Mesothelial cell of epicardium (in vitro differentiated cells): ENCODE measurements at regions not wholly inside any gene's neighbourhood (a gene's known extent, or its start where the extent isn't known, plus 50 kb on each side); places are given as distances from the start of the nearest gene placed in this dataset.

Experiments used
- DNase-seq, 2 experiments: peaks; one replicate each; pipeline ENCODE4 v3.0.0; 2021; ENCODE audit warnings: low spot score in 2 of 2; ENCODE audit not compliant: unreplicated experiment in 2 of 2
- H3K27ac Mint-ChIP-seq: 2 replicates; pipeline ENCODE4 v1.8.0; 2021; ENCODE audit warnings: mixed read lengths
- H3K27me3 Mint-ChIP-seq: 2 replicates; pipeline ENCODE4 v1.8.0; 2021; ENCODE audit warnings: low read depth, mixed read lengths
- H3K36me3 Mint-ChIP-seq: 2 replicates; pipeline ENCODE4 v1.8.0; 2021; ENCODE audit warnings: mixed read lengths
- H3K4me1 Mint-ChIP-seq: 2 replicates; pipeline ENCODE4 v1.8.0; 2021; ENCODE audit warnings: mixed read lengths
- H3K4me3 Mint-ChIP-seq: 2 replicates; pipeline ENCODE4 v1.8.0; 2021; ENCODE audit warnings: mild to moderate bottlenecking, moderate library complexity, mixed read lengths
- H3K9me3 Mint-ChIP-seq: 2 replicates; pipeline ENCODE4 v1.8.0; 2021; ENCODE audit warnings: mixed read lengths
- TF ChIP-seq, protein P1 (sequence below): fragments of 200-600 bp; sonication (generic); IDR thresholded peaks from one replicate; pipeline ENCODE4 v1.5.0; 2021; ENCODE audit warnings: antibody characterized with exemption; ENCODE audit not compliant: unreplicated experiment

DNA sequence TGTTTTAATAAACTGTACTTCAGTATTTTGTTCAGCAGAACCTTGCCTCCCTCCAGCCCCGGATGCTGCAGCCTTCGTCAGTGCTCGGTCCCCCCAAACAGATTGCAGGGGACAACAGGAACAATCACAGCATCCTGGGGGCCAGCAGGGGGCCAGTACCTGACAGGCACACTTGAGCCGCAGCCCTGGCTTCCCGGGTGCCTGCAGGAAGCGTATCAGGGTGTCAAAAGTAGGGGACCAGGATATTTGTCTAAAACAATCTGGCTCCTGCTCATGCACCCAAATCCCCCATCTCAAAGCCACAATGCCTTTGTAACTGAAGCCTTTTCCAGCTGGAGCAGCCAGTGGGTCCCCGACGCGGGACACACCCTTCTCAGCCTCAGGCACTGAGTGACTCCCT, 167.5 kb upstream of the TSHZ3 start:
- Mint-ChIP-seq H3K9me3 (peaks cover 4% of the 10 kb centered on the region), H3K4me3 (no peak overlapping the region), H3K36me3 (no peaks in the 10 kb centered on the region), H3K27me3 (no peaks in the 10 kb centered on the region), H3K27ac (peak overlapping the region; percentile 83), H3K4me1 (peaks cover 45% of the 10 kb centered on the region)
- peak in 1 of 2 experiments; percentile 31 for DNase-seq
- TF ChIP-seq, protein P1, sequence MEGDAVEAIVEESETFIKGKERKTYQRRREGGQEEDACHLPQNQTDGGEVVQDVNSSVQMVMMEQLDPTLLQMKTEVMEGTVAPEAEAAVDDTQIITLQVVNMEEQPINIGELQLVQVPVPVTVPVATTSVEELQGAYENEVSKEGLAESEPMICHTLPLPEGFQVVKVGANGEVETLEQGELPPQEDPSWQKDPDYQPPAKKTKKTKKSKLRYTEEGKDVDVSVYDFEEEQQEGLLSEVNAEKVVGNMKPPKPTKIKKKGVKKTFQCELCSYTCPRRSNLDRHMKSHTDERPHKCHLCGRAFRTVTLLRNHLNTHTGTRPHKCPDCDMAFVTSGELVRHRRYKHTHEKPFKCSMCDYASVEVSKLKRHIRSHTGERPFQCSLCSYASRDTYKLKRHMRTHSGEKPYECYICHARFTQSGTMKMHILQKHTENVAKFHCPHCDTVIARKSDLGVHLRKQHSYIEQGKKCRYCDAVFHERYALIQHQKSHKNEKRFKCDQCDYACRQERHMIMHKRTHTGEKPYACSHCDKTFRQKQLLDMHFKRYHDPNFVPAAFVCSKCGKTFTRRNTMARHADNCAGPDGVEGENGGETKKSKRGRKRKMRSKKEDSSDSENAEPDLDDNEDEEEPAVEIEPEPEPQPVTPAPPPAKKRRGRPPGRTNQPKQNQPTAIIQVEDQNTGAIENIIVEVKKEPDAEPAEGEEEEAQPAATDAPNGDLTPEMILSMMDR: no peak

DNA sequence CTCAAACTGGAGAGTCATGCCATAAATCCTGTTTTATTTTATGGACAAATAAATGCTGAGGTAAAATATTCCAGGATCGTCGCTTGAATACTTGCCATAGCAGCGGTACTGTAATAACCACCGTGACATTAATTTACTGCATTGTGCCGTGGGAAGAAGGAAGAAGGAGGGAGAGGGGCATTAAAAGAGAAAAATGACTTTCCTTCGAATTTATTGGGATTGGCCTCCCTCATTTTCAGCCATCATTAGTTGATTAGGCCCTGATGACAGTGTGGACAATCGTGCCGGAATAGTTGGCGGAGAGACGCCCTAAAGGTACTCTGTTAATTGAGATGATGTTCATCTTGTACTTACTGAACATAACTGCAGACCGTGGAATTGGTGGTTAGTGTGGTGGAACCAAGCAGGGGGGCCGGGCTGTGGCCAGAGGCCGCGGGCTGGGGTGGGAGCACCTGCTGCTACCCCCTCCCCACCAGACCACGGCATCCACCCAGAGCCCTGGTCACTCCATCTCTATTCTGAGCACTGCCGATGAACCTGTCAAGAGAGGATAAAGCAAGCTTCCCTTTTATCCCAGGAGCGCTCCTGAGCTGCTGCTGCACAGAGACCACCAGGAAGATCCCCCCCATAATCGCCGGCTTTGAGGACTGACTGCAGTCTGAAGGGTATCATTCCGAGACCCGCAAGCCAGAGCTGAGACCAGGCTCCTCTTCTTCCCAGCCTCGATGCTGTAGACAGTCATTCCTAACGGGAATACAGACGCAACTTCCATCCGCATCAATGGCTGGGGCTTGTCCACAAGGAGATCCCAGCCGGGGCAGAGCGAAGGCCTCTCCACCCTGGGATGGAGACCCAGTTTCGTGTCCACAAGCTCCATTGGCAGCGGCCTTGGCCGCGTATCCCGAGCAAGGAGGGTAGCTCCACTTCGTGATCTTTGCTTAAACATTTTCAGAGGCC, 168.3 kb upstream of the TSHZ3 start:
- TF ChIP-seq, protein P1: no peak
- peaks cover 4% of the 10 kb centered on the region for H3K9me3 Mint-ChIP-seq
- H3K27me3 Mint-ChIP-seq: no peaks in the 10 kb centered on the region
- H3K4me1 Mint-ChIP-seq: peaks cover 45% of the 10 kb centered on the region
- no peak overlapping the region for H3K4me3 Mint-ChIP-seq
- no peaks in the 10 kb centered on the region for H3K36me3 Mint-ChIP-seq
- DNase-seq: peak in 1 of 2 experiments; percentile 37
- H3K27ac Mint-ChIP-seq: peak overlapping the region; percentile 84

DNA sequence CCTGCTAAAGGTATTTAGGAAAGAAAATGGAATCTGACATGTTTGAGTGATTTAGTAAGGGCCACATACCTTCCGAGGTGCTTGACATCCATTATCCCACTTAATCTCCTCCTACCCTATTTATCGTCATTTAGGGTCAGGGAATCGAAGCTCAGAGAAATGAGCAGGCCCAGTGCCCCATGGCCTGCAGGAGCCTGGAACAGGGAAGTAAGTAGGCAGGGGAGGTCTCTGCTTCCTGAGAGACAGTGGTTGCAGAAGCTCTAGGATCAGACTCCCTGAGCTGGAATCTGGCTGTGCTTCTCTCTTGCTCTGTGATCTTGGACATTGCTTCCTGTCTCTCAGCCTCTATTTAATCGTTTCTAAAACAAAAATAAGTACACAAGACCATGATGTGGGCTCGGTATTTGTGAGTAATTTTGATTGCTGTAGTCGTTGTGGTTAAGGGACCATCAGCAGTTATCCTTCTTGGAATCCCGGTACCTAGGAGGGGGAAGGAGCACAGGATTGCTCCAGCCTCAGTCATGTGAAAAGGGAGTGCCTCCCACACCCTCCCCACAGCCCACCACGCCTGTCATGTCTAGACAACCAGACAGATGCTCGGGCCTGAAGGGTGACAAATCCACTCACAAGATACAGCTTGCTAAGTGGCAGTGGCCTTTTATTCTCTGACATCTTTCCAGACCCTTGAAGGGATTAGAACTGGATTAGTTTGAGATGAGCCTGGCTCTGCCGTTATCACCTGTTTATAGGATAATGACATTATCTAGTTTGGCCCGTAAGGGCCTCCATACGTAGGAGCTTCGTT, 169.2 kb upstream of the TSHZ3 start:
- DNase-seq: peak in 1 of 2 experiments; percentile 35
- Mint-ChIP-seq H3K4me3 (no peak overlapping the region), H3K27ac (peak overlapping the region; percentile 84), H3K27me3 (no peaks in the 10 kb centered on the region), H3K36me3 (no peaks in the 10 kb centered on the region), H3K4me1 (peaks cover 45% of the 10 kb centered on the region), H3K9me3 (peaks cover 4% of the 10 kb centered on the region)
- TF ChIP-seq, protein P1: no peak

DNA sequence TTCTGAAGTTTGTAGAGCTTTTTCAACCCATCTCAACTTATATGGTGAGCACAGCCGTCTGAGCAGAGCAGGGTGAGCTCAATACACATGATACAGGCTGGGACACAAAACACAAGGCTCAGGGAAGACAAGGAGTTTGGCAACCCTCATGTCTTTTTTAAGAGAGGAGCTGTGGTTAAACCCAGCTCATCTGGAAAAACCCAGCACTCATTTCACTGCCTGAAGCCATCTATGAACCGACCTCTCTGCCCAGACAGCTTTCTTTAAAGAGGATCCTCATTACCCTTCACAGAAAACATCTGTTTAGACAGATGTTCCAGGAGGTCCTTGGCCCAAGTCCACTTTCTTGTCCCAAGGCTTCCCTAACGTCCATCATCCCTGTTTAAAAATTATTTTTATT, 170.0 kb upstream of the TSHZ3 start:
- TF ChIP-seq, protein P1: no peak
- DNase-seq: peak in 1 of 2 experiments; percentile 33
- H3K27me3 Mint-ChIP-seq: no peaks in the 10 kb centered on the region
- peaks cover 40% of the 10 kb centered on the region for H3K4me1 Mint-ChIP-seq
- H3K27ac Mint-ChIP-seq: peak overlapping the region; percentile 84
- H3K4me3 Mint-ChIP-seq: no peak overlapping the region
- H3K9me3 Mint-ChIP-seq: peaks cover 4% of the 10 kb centered on the region
- no peaks in the 10 kb centered on the region for H3K36me3 Mint-ChIP-seq

DNA sequence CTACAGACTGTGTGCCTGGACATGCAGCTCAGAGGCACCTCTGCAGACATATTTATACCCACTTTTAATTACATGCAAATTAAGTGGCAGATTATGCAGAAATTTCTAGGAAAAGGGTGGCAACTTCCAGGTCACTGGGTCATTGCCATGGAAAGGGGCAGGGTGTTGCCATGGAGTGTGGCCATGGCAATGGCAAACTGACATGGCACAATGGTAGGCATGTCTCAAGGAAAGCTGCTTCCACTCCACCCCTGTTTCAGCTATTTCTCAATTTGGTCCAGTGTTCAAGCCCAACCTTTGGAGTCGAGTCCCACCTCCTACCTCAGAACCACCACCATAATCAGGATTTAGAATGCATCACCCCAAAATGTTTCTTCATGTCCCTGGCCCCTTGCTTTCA, 170.7 kb upstream of the TSHZ3 start:
- TF ChIP-seq, protein P1: no peak
- Mint-ChIP-seq H3K4me3 (no peak overlapping the region), H3K4me1 (peaks cover 36% of the 10 kb centered on the region), H3K27ac (no peak overlapping the region), H3K27me3 (no peaks in the 10 kb centered on the region), H3K9me3 (peaks cover 9% of the 10 kb centered on the region), H3K36me3 (no peaks in the 10 kb centered on the region)
- DNase-seq: peak in 1 of 2 experiments; percentile 22
